ENCODE measurements at regions not wholly inside any gene's neighbourhood (a gene's known extent, or its start where the extent isn't known, plus 50 kb on each side); places are given as distances from the start of the nearest gene placed in this dataset.

DNA sequence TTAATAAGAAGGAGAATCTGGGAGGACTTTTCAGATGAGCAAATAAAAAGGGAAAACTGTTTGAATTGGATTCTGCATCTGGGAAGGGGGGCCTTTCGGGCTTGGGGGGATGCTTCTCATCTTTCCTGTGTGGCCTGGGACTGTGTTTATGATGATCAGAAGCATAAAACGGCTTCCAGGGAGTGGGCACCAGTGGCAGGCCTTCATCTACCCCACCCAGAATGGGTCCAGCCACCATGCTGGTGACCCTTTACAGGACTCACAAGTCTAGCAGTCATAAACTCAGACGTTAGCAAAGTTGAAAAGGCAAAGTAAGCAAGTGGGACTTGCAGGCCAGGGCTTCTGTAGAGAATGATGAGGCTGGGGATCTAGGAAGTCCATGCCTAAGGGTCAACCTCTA lies 198.3 kb upstream of the ZMIZ1 start:
- no peak for DNase-seq

DNA sequence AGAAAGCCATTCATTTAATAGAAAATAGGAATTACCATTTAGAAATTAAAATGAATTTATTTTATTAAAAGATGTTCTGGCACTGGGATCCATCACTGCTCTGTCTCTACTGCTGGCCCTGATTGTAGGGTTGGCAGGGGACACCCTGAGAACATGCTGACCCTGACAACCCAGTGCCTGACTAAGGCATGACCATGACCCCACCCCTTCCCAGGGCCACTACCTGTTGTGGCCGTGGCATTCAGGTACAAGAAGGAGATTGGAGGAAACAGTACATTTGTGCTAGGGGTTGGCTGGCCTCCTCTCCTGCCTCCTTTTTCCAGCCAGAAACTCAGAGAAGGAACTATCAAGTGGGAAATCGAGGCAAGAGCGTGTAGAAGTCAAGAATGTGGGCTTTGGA lies 197.0 kb upstream of the ZMIZ1 start:
- DNase-seq, result no peak

DNA sequence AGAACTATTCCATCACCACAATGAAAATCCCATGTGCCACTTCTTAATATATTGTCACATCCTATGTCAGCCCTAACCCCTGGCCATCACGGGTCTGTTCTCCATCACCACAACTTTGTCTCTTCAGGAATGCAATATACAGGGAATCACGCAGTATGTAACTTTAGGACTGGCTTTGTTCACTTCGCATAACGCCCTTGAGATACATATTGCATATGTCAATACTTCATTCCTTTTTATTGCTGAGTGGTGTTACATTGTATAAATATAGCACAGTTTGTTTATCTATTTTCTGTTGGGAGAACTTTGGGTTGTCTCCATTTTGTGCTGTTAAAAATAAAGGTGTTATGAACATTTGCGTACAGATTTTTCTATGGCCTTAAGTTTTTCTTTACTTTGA lies 195.4 kb upstream of the ZMIZ1 start:
- DNase-seq, result no peak

DNA sequence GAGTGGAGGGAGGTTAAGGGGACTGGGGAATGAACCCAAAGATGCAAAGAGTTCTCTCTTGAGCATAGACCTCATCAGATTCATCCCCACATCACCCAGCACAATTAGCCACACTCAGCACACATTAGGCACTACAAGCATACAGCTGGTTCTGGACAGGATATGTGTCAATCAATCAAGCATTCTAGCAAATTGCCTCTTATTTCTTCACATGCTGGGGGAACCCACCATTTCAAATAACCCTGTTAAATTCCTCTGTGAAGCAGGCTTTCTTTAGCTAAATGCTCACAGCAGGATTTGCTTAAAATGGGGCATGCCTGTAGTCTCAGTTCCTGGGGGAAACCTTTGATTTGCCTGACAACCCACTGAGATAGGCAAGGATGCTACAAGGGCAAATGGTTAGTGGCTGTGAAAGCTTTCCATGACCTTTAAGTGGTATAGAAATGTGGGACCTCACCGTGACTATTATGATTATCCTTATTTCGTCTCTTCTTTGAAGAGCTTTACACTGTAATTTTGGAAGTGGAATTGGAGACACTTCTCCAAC lies 193.4 kb upstream of the ZMIZ1 start:
- no peak for DNase-seq

DNA sequence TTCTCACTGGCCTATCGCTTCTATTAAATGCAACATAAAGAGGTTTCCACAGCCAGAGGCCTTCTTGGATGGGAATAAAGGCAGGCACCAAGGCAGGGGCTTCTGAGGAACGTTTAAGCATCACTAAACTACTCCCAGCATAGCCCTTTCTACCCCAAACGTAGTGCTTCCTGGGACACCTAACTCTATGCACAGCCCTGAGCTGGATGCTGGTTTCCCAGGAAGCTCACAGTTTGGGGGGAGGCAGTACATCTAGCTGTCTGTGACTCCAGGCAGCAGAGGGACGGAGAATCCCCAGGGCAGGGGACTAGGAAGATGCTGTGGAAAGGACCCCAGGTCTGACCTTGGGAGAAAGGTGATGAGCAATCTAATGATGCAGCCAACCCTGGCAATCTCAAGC lies 192.8 kb upstream of the ZMIZ1 start:
- DNase-seq, result no peak

DNA sequence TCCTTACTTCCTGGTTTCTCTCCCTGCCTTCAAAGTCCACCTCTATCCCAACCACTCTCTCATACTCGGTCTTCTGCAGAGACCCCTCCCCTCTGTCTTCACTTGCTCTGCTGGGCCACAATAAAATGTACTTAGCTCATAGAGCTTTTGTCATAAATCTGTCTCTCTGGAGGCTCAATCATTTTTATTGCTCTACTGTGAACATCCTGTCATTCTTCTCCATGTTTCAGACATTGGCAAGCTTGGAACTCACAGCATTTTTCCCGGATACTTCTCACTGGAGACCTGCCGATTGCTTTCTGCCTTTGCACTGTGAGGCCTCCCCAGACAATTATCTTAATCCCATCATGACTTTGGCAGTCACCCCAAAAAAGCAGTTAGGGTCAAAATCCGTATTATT lies 192.3 kb upstream of the ZMIZ1 start:
- no peak for DNase-seq

DNA sequence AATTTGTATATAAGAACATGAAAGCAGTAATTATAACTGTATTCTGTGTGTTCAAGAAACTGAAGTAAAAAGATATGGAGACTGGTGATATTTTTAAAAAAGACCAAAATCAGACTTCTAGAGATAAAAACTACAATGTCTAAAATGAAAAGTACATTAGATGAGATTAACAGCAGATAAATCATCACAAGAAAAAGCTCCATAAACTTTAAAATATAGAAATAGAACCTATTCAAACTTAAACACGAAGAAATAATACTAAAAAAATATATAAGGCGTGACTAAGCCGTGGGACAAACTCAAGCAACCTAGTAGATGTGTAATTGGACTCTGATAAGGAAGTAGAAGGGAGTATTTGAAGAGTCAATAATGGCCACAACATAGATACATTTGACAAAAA lies 189.1 kb upstream of the ZMIZ1 start:
- no peak for DNase-seq

DNA sequence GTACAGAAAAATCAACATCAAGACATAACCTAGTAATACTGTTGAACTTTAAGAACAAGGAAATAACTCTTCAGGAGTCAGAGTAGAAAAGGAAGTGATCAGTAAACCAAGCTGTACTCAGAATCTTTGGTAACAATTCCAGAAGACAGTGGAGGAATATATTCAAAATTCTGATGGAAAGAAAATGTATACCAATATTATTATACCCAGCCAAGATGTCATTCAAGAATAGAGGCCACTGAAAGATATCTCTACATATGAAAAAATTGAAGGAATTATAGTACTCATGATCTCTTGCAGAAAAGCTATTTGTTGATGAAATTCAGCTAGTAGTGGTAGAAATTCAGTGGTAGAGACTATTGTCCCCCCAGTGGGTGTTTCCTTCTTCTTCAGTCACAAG lies 182.6 kb upstream of the ZMIZ1 start:
- DNase-seq, result no peak

DNA sequence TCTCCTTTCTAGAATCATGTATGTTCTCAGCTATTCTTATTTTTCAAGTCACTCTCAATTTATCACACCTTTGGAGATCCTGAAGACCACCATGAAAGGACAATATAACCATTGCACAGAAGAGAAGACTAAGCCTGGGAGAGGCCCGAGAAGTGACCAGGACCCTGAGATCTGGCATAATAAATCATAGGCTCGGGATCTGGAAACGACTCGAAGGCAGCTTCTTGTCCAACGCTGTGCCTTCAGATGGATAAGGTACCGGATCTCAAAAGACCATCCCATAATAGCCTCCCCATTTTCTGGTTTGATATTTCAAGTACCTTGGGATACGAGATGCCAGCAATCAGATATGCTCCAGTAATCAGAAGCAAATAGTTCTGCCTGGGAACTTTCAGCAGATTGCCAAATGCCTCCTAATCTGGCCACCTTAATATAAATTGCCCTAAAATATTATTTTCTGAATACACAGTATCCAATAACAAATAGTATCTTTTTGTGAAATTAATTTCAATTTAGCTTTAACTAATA lies 179.2 kb upstream of the ZMIZ1 start:
- no peak for DNase-seq

DNA sequence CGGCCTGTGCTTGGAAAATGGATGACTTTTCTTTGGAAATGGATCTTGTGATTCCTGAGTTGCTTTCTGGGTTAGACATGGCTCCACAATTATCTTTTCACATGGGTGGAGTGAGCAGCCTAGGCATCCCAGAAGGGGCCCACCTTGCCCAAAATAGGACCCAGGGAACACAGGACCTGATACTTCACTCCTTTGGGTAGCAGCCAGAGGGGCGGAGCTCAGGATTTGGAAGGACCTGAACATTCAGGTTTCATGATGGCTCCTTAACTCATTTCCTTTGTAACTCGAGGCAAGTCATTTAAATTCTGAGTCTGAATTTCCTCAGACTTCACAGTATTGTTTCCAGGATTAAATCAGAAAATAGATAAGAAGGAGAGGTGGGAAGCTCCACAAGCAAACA lies 178.3 kb upstream of the ZMIZ1 start:
- DNase-seq, result no peak

DNA sequence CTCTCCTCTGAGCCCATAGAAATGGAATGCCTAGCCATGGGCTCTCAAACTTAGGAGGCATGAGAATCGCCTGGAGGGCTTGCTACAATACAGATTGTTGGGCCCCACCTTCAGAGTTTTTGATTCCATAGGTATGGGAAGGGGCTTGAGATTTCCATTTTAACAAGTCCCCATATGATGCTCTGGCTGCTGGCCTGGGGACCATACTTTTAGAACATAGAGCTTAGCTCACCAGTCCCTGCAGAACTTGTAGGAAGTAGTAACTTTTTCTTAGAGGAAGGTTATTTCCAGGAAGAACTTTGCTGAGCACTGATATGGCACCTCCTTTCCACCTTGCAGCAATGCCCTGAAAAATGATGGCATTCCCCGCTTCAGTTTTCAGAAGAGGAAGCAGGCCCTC lies 177.0 kb upstream of the ZMIZ1 start:
- no peak for DNase-seq

DNA sequence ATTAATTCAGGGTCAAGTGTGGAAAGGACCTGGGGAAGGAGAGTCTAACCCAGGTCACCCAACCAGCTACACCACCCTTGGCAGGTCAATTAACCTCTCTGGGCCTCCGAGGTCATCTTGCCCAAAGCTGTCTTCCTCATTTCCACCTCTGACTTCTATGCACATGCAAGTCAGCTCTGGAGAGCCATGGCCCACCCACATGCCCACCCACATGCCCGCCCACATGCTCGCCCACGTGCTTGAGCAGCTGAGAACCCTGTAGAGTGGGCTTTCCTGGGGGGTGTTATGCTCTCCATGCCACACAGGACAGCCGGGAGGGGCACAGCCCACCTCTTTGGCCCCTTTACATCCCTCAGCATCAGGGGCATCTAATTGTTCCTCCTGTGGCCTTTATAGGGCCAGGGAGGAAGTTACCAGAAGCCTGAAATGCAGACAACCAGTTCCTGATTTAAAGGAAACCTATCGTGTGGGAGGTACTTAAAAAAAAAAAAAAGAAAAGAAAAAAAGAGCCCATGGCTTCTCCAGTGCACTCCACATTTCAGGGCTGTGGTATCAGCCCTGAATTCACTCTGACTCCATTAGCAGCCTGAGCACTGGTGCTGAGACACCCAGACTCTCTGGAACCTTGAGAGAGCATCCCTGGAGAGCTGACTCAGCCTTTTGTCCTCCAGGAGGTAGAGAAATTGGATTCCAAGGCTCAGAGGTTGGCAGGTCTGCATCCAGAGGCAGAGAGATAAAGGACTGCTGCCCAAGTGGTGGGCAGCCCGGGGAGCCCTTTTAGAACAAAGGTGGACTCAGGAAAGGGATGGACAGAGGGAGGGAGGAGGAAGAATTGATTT lies 176.2 kb upstream of the ZMIZ1 start:
- no peak for DNase-seq

DNA sequence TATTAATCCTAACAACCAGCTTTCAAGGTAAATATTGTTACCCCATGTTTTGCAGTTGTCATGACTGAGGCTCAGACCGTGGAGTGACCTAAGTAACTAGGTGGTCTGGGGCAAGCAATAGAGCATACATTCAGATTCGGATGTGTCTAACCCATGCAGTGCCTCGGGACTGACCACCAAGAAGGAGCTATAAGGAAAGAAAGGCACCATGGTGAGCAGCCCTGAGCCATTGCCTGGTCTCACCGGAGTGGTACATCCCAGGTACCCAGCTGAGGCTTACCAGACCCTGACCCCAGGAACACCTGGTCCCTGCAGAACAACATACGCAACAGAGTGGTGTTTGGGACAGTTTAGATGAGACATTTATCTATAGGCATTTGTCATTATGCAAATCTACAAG lies 175.5 kb upstream of the ZMIZ1 start:
- DNase-seq, result no peak

DNA sequence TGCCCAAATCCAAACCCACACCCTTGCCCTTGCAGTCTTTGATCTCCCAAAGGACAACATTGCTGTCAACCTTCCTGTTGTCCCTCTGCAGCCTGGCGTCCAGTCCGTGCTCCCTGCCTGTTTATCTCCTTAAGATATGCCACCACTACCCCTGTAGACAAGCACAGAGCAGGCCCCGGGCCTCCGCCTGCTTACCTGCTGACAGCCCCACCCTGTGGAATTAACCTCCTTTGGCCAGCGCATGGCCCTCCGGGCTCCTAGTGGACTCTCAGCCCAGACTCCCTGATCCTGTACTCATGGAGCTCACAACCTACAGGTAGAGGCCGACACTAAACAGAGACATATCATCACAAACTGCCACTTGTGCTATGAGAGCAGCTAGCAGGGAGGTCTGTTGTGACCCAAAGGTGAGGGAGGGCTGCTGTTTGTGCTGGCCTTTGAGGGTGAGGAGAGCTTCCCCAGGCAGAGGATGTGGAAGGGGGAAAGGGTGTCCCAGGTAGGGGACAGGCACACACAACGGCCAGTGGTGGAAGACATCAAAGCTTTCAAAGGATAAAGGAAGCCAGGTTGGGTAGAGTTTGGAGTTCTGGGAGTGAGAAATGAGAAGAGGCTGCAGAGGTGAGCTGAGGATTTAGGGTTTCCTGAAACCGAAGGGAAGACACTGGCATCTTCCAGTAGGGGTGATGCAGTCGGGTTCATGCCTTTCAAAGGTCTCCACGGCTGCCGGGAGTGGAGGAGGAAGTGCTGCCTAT lies 174.5 kb upstream of the ZMIZ1 start:
- no peak for DNase-seq

DNA sequence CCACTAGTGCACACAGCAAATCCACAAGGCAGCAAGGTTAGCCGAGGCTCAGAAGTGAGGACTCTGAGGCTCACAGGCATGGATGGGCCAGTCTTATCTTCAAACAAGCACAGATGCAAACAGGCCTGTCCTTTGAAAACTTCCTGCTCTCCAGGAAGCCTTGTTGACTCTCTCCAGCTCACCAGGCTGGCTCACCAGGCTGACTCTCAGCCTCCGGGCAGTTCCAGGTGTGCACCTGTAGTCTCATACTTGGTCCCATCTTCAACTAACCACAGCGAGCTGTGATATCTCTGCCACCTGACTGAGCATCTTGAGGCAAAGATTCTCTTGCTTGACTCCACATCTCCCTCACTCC lies 173.9 kb upstream of the ZMIZ1 start:
- no peak for DNase-seq

DNA sequence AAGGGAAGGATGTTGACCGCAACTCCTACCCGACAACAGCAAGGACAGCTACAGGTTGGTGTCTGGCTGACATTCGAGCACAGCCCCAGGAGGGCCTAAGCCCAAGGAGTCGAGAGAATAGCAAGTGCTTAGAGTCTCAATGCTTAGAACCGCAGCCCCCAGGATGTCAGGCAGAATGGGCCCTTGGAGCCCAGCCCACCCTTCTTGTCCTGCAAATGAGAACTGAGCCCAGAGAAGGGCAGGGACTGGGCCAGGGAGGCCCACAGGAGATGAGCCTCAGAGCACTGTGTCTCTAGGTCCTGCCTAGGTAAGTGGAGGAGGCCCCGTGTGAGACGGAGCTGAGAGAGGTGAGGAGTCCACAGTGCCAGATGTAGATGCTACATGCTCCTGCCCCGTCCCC lies 173.3 kb upstream of the ZMIZ1 start:
- no peak for DNase-seq

DNA sequence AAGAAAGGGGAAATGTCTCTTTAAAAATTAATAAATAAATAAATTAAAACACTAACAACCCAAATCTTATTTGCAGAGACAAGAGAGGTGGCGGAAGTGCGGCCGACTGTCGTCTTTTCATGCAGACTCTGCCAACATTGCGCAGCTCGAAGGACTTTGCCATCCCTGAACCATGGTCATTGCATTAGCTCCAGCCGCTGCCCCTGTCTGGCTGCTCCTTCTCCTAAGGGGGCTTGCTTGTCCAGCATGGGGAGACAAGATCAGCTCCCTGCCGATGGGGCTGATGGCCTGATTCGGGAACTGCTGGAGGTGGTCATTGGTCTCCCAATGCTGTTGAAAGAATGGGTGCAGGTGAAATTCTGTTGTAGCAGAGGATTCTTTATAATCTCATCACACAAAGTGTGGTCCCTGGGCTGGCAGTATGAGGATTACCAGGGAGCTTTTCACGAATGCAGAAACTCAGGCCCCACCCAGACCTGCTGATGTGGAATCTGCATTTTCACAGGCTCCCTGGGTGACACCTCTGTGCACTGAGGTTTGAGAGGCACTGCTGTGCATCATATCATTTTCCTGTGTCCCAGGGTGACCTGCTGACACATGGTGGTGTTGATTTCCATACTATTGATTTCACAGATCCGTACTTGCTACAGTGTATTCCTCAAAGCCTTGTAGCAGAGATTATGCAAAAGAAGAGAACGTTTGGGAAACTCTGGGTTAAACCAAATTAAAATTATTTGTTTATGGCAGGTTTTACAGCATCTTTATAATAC lies 172.4 kb upstream of the ZMIZ1 start:
- no peak for DNase-seq

DNA sequence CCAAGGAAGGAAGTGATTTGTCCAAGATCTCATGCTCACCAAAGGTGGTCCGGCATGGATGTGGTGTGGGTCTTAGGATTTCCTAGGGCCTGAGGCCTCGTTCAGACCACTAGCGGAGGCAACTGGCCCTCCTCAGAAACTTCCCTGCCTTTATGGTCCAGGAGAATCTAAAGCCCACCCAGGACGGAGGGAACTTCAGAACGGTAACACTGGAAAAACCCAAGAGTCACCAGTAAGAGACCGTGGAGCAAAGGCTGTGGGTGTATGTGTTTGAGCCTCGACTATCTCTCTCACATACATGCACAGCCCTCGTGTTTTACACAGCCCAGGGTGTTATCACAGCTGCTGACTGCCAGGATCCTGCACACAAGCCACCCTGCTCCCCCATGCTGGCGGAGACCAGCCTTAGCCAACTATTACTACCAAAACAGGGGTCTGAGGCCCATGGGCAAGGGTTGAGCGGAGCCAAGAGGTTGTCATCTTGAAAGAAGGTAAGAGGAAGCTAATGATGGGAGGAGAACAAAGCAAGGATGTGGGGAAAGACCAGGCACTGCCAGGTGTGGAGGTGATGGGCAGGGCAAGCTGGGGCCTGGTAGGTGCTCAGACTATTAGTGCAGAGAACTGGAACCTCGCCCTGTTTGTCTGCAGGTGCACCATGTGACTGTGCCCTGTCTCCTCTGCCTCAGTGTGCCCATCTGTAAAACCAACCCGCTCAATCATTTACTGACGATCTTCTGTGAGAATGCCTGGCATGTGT lies 170.2 kb upstream of the ZMIZ1 start:
- DNase-seq, result no peak

DNA sequence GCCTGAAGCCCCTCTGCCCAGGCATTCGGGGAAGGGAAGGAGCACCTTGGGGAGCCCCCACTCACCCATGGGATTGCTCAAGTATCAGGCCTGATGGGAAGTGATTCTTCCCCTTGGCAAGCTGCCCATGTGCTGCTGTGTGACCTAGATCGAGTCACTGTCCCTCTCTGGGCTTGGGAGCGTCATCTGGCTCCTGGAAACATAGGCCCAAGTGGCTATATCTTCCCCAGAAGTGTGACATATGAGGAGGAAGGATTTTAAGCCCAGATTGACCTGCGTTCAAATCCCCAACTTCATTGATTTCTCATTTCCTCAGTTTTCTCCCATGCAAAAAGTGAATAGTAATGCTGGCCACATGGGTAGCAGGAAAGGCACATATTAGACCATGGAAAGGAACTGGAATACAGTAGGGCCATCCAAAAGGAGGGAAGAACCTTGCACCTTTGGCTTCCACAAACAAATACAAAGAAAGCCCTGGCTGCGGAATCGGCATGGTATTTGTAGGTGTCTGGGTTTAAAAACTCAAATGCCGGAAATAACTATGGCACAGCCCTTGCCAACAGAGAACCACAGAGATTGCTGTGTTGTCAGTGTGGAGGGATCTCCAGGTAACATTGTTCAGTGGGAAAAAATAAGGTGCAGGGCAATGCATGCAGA lies 169.5 kb upstream of the ZMIZ1 start:
- no peak for DNase-seq

DNA sequence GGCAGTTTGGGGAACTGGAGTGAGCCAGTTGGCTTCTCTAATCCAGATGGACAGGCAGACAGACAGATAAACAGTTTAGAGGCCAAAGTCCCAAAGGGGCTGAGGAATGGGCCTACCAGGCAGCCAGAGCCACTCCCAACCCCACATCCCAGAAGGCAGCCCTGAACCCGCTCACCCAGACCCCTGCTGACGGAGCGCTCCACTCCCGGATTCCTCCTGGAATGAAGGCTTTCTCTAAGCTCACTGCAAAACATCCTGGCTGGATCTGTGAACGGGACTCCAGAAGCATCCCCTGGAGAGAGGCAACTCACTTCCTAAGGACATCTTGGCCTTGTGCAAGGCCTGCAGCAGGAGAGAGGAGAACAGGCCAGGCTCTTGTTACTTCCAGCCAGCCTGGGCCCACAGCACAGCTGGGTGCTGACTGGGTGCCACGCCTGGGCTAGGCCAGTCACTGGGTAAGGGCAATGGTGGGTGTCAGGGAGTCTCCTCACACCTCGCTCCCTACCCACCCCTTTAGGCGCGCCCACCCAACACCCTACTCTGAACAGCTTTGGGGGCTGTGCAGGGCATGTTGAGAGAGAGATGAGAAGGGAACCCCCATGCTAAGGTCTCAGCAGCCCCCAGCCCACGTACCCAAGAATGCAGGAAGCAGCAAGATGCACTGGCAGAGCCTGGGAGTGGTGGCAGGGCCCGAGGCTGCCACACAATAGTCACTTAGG lies 168.6 kb upstream of the ZMIZ1 start:
- DNase-seq, result no peak

DNA sequence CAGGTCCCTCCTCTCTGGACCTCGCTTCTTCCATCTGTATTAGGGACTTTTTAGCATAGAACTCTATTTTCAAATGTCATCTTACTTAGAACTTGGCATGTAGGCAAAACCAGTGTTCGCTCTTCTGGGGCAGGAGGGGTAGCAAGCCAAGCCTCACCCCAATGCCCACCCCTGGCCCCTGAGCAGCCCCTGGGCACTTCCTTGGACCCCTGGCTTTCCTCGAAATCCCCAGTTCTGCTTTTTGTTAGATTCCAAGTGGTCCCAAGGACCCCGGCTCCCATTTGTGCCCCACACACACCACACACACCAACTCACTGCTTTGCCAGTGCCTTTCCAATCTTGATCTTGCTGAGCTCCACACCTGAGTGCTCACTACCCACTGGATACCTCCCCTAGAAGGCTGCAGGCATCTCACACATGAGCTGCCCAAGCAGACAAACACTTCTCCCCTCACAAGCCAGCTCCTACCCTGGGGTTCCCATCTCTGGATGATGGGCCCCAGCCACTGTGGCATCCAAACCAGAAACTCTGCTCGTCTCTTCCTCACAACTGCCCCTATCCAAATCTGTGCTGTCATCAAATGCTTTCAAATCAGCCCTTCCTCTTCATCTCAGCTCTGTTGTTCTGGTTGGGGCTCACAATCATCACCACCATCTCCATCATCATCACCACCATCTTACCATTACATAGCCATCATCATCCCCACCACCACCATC lies 167.9 kb upstream of the ZMIZ1 start:
- DNase-seq, result no peak

Data from NCI-H1694 (cell line).